T-cell (primary cell): ENCODE measurements at regions not wholly inside any gene's neighbourhood (a gene's known extent, or its start where the extent isn't known, plus 50 kb on each side); places are given as distances from the start of the nearest gene placed in this dataset.

Source experiments
- ATAC-seq, 4 experiments: fragments of 200-7000 bp in 3 of 4; fragments of 150-1000 bp in 1 of 4; cut with Tn5 transposase; replicated peaks in 1 of 4; 1 replicate in 3 of 4; 2 replicates in 1 of 4; pipeline ENCODE4 v1.10.0; 2021; ENCODE audit warnings: moderate library complexity in 3 of 4, mild to moderate bottlenecking in 2 of 4, moderate number of reproducible peaks in 1 of 4
- CTCF ChIA-PET, 2 donors: fragments of 300-600 bp; sonication (Branson Sonifier 250); formaldehyde crosslinking; loops; one replicate each; lab custom pipeline; 2022; ENCODE audit warnings: antibody characterized with exemption in 2 of 2; lab: Charles Lee
- POLR2A ChIA-PET, 2 donors: fragments of 300-600 bp; sonication (Branson Sonifier 250); formaldehyde crosslinking; loops; one replicate each; lab custom pipeline; 2022; ENCODE audit warnings: antibody characterized with exemption in 2 of 2; lab: Charles Lee
- DNase-seq, 35 experiments: peaks; one replicate each; pipeline versions ENCODE4 v3.0.0 to v3.0.0-alpha.2; 2013 to 2023
- H3K27ac ChIP-seq: one replicate; pipeline ENCODE4 v1.5.1; 2013; ENCODE audit warnings: low read length
- H3K27me3 ChIP-seq, 2 experiments: replicated peaks in 1 of 2; 1 replicate in 1 of 2; 2 replicates in 1 of 2; pipeline versions ENCODE4 v1.6.1 to v1.7.0; 2013; ENCODE audit warnings: low read length in 1 of 2, mixed read lengths in 1 of 2; ENCODE audit not compliant: control insufficient read depth in 2 of 2, insufficient read depth in 2 of 2; ENCODE audit errors: extremely low read depth in 1 of 2
- H3K36me3 ChIP-seq, 2 donors: 1 replicate in 1 of 2; 2 replicates in 1 of 2; pipeline versions ENCODE4 v1.6.1 to v1.7.0; 2013; ENCODE audit warnings: low read length in 1 of 2; ENCODE audit not compliant: control insufficient read depth in 2 of 2, insufficient read depth in 1 of 2; ENCODE audit errors: extremely low read depth in 1 of 2
- H3K4me1 ChIP-seq, 2 experiments: 1 replicate in 1 of 2; 2 replicates in 1 of 2; pipeline versions ENCODE4 v1.6.1 to v1.7.0; 2013; ENCODE audit warnings: low read length in 2 of 2, mixed read lengths in 1 of 2; ENCODE audit not compliant: insufficient read depth in 2 of 2, control insufficient read depth in 1 of 2; ENCODE audit errors: extremely low read depth in 1 of 2
- H3K4me3 ChIP-seq, 2 donors: 1 replicate in 1 of 2; 2 replicates in 1 of 2; pipeline versions ENCODE4 v1.5.1 to v1.7.0; 2013; ENCODE audit warnings: mild to moderate bottlenecking in 2 of 2, low read length in 1 of 2, moderate library complexity in 1 of 2; ENCODE audit not compliant: control insufficient read depth in 1 of 2; ENCODE audit errors: extremely low read depth in 1 of 2
- H3K9me3 ChIP-seq: 2 replicates; pipeline ENCODE4 v1.7.0; 2013
- H3K27ac Mint-ChIP-seq, 2 donors: one replicate each; pipeline ENCODE4 v1.8.0; 2020 to 2021; ENCODE audit warnings: mild to moderate bottlenecking in 2 of 2, mixed read lengths in 2 of 2
- H3K27me3 Mint-ChIP-seq, 2 donors: one replicate each; pipeline ENCODE4 v1.8.0; 2021 to 2022; ENCODE audit warnings: mixed read lengths in 2 of 2
- H3K36me3 Mint-ChIP-seq: one replicate; pipeline ENCODE4 v1.8.0; 2021; ENCODE audit warnings: mixed read lengths
- H3K4me1 Mint-ChIP-seq, 3 donors: one replicate each; pipeline ENCODE4 v1.8.0; 2020 to 2022; ENCODE audit warnings: mixed read lengths in 3 of 3, mild to moderate bottlenecking in 1 of 3
- H3K4me3 Mint-ChIP-seq, 3 donors: one replicate each; pipeline ENCODE4 v1.8.0; 2020 to 2022; ENCODE audit warnings: mild to moderate bottlenecking in 3 of 3, mixed read lengths in 3 of 3, moderate library complexity in 3 of 3
- H3K9me3 Mint-ChIP-seq, 3 donors: one replicate each; pipeline ENCODE4 v1.8.0; 2020 to 2022; ENCODE audit warnings: mixed read lengths in 3 of 3
- WGBS: methylation state at CpG from one replicate; pipeline ENCODE4 v1.1.5; 2013; ENCODE audit warnings: missing lambda C conversion rate; ENCODE audit not compliant: insufficient coverage; 5-methylcytosine and 5-hydroxymethylcytosine counted together

DNA sequence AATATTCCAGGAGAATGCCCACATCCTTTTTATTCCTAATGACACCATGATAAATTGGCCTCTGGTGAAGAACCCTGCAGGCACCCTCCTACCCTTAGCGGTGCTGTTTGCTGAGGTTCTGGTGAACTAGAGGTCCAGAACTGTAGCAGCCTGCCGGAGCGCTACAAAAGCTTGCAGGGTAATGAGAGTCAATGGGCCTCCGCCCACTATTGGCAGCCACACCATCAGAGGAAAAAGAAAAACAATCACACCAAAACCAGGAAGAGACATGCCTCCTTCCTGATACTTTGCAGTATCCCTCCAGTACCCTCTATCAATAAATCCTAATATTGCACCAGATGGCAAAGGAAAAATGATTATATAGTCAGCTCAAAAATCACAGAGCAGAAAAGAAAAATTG is 142.9 kb downstream of the SPTSSA start:
- CTCF ChIA-PET, result interaction anchor here in 1 of 2 donors (1.2 kb wide), 1 partner anchor 9 kb away, joined by 3 read pairs; no protein-coding TSS in a partner anchor
- no peak for ATAC-seq
- WGBS, result no CpG with 5 or more reads among the region's 4 CpGs

DNA sequence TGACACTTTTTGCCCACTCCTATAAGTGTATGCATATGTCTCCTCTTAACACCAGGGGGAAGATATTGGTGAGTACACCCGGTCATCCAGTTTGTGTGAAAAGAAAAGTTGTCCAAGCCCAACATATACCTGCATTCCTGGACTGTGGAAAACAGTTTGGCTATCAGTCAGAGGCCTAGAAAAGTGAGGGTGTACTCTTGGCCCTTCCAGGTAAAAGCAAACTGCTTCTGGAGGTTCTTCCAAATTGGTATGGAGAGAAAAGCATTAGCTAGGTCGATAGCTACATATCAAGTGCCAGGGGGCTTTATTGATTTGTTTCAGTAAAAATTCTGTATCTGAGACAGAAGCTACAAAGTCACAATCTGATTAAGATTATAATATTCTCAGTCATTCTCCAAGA is 144.0 kb downstream of the SPTSSA start:
- no CpG with 5 or more reads among the region's 2 CpGs for WGBS
- ATAC-seq (no peak), DNase-seq (no peak)
- ChIA-PET POLR2A (interaction anchor here in 1 of 2 donors (0.6 kb wide), 1 partner anchor 1480 kb away, joined by 11 read pairs; no protein-coding TSS in a partner anchor), CTCF (interaction anchor here in 1 of 2 donors (0.9 to 1.6 kb wide), 2 partner anchors 10 to 11 kb away, joined by 3 to 7 read pairs; no protein-coding TSS in a partner anchor)
- H3K9me3 Mint-ChIP-seq, result no peaks in the 10 kb centered on the region
- peaks cover 9 to 13% of the 10 kb centered on the region in 2 donors for H3K27me3 Mint-ChIP-seq
- Histone ChIP-seq H3K4me3 (no peak overlapping the region), H3K36me3 (no peaks in the 10 kb centered on the region), H3K9me3 (no peaks in the 10 kb centered on the region), H3K27me3 (peaks cover 0 to 5% of the 10 kb centered on the region in 2 experiments), H3K27ac (no peak overlapping the region), H3K4me1 (no peaks in the 10 kb centered on the region)
- peaks cover 0 to under 1% (median under 1%) of the 10 kb centered on the region in 3 donors for H3K4me1 Mint-ChIP-seq
- no peak overlapping the region for H3K27ac Mint-ChIP-seq
- no peak overlapping the region for H3K4me3 Mint-ChIP-seq
- H3K36me3 Mint-ChIP-seq, result no peaks in the 10 kb centered on the region

More for the DNA sequence above, 142.9 kb downstream of the SPTSSA start:
- Histone ChIP-seq H3K4me1 (no peaks in the 10 kb centered on the region), H3K9me3 (no peaks in the 10 kb centered on the region), H3K27me3 (peaks cover 0 to 5% of the 10 kb centered on the region in 2 experiments), H3K36me3 (no peaks in the 10 kb centered on the region), H3K27ac (no peak overlapping the region), H3K4me3 (no peak overlapping the region)
- Mint-ChIP-seq H3K27ac (no peak overlapping the region), H3K36me3 (no peaks in the 10 kb centered on the region), H3K4me3 (no peak overlapping the region), H3K27me3 (peaks cover 8 to 9% of the 10 kb centered on the region in 2 donors), H3K9me3 (no peaks in the 10 kb centered on the region), H3K4me1 (peaks cover 1 to 4% (median 3%) of the 10 kb centered on the region in 3 donors)
- no peak for DNase-seq
- POLR2A ChIA-PET, result no interaction called here

DNA sequence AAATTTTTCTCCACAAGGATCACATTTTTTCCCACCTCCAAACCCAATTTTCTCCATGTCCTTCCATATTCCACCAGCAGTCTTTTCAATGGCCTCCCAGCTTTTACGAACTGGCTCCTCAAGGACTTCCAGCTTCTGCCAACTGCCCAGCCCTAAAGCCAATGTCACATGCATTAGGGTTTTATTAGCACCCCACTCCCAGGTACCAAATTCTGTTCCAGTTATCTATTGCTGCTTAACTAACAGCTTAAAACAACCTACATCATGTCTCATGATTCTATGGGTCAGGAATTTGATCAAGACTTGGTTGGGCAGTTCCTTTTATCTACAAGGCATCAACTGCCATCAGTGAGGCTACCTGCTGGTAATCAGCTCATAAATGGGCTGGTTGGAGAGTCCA is 151.3 kb downstream of the SPTSSA start:
- Histone ChIP-seq H3K27me3 (peaks cover 0 to 2% of the 10 kb centered on the region in 2 experiments), H3K27ac (no peak overlapping the region), H3K4me1 (no peaks in the 10 kb centered on the region), H3K36me3 (no peaks in the 10 kb centered on the region), H3K4me3 (no peak overlapping the region), H3K9me3 (no peaks in the 10 kb centered on the region)
- DNase-seq (no peak), ATAC-seq (no peak)
- Mint-ChIP-seq H3K27me3 (peaks cover 20 to 32% of the 10 kb centered on the region in 2 donors), H3K9me3 (no peaks in the 10 kb centered on the region), H3K36me3 (no peaks in the 10 kb centered on the region), H3K4me1 (no peaks in the 10 kb centered on the region), H3K27ac (no peak overlapping the region), H3K4me3 (no peak overlapping the region)
- ChIA-PET POLR2A (no interaction called here), CTCF (interaction anchor here (0.6 to 1.0 kb wide), 4 partner anchors 12 to 21 kb away, joined by 3 to 5 read pairs (median 3); no protein-coding TSS in a partner anchor)
- 50% methylated on average over 1 of the region's 1 CpG for WGBS

GRCh38 chr14:34303811-34304210 is 158.2 kb downstream of the SPTSSA start:
- no peaks in the 10 kb centered on the region for H3K36me3 Mint-ChIP-seq
- H3K4me3 Mint-ChIP-seq, result no peak overlapping the region
- no peak overlapping the region for H3K27ac Mint-ChIP-seq
- WGBS, result no CpG with 5 or more reads among the region's 2 CpGs
- no peak overlapping the region for H3K4me3 ChIP-seq
- no peaks in the 10 kb centered on the region for H3K9me3 Mint-ChIP-seq
- H3K27me3 ChIP-seq, result no peaks in the 10 kb centered on the region
- H3K36me3 ChIP-seq, result no peaks in the 10 kb centered on the region
- POLR2A ChIA-PET, result no interaction called here
- no peaks in the 10 kb centered on the region for H3K4me1 ChIP-seq
- H3K9me3 ChIP-seq, result no peaks in the 10 kb centered on the region
- no peak for ATAC-seq
- no peaks in the 10 kb centered on the region for H3K4me1 Mint-ChIP-seq
- H3K27ac ChIP-seq, result no peak overlapping the region
- DNase-seq, result no peak
- H3K27me3 Mint-ChIP-seq, result peaks cover 10% of the 10 kb centered on the region in 2 donors
- CTCF ChIA-PET, result interaction anchor here in 1 of 2 donors (0.6 to 0.8 kb wide), 2 partner anchors 20 to 1921 kb away, joined by 3 to 7 read pairs; no protein-coding TSS in a partner anchor

GRCh38 chr14:34302654-34303053 is 159.4 kb downstream of the SPTSSA start:
- CTCF ChIA-PET, result no interaction called here
- H3K4me1 ChIP-seq, result no peaks in the 10 kb centered on the region
- Mint-ChIP-seq H3K27ac (no peak overlapping the region), H3K4me3 (no peak overlapping the region), H3K4me1 (no peaks in the 10 kb centered on the region), H3K9me3 (no peaks in the 10 kb centered on the region), H3K36me3 (no peaks in the 10 kb centered on the region), H3K27me3 (peaks cover 10 to 11% of the 10 kb centered on the region in 2 donors)
- H3K9me3 ChIP-seq, result no peaks in the 10 kb centered on the region
- DNase-seq, result no peak
- no peaks in the 10 kb centered on the region for H3K36me3 ChIP-seq
- ATAC-seq, result no peak
- no CpG with 5 or more reads among the region's 6 CpGs for WGBS
- POLR2A ChIA-PET, result no interaction called here
- H3K4me3 ChIP-seq, result no peak overlapping the region
- H3K27me3 ChIP-seq, result no peaks in the 10 kb centered on the region
- H3K27ac ChIP-seq, result no peak overlapping the region

DNA sequence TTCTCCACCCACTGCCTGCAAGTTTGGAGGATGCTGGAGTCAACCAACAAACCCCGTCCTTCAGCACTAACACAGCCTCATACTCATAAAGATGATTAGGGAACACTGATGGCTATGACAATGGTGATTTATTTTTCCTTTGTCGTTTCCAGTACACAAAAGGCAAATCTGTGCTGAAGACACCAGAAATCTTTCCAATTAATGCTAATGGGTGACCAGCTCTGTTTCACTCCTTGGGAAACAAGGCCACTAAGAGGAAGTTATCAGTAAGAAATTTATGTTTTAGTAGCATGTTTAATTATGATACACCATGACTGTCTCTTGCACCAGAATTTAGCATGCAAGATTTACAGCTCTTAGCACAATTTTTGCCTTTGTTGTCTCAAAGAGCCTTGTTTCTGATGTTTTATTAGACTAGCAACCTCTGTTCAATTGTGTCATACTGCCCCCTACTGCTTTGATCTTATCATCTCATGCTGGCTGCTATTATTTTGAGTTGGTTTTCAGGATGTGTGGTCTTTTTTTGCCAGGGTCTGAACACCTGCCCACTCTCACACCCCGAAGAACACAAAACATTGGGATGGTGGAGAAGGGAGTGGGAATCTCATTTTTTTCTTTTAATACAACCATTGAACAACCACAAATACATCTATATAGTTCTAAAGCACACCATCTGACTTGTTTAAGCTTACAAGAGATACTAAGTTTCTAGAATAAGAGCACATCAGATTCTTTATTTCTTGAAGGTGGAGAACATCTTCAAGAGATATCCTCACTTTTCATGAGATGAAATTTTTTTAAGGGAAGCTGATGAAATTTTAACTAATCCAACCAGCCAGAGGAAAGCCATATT is 160.9 kb downstream of the SPTSSA start:
- H3K27me3 Mint-ChIP-seq, result peaks cover 10 to 11% of the 10 kb centered on the region in 2 donors
- H3K4me3 ChIP-seq, result no peak overlapping the region
- no CpG with 5 or more reads among the region's 3 CpGs for WGBS
- no peaks in the 10 kb centered on the region for H3K9me3 Mint-ChIP-seq
- H3K27me3 ChIP-seq, result no peaks in the 10 kb centered on the region
- H3K4me3 Mint-ChIP-seq, result no peak overlapping the region
- no peaks in the 10 kb centered on the region for H3K36me3 Mint-ChIP-seq
- no peak overlapping the region for H3K27ac ChIP-seq
- H3K27ac Mint-ChIP-seq, result no peak overlapping the region
- DNase-seq, result peak in 2 of 35 experiments; percentile 3 to 45
- no peaks in the 10 kb centered on the region for H3K36me3 ChIP-seq
- no peaks in the 10 kb centered on the region for H3K4me1 ChIP-seq
- H3K9me3 ChIP-seq, result no peaks in the 10 kb centered on the region
- POLR2A ChIA-PET, result no interaction called here
- ATAC-seq, result no peak
- H3K4me1 Mint-ChIP-seq, result no peaks in the 10 kb centered on the region
- CTCF ChIA-PET, result interaction anchor here (0.7 to 1.1 kb wide), 2 partner anchors 21 to 1807 kb away, joined by 3 to 4 read pairs; no protein-coding TSS in a partner anchor
